Panc1 (cell line): ENCODE measurements at regions not wholly inside any gene's neighbourhood (a gene's known extent, or its start where the extent isn't known, plus 50 kb on each side); places are given as distances from the start of the nearest gene placed in this dataset.
A peak's percentile ranks its signal among the peaks of the same experiment; 100 is the strongest.
"Not testable (repeated sequence)": the region's sequence is repeated elsewhere in the genome, so short reads cannot be mapped to it uniquely, and the experiment has no call there.

Source experiments
- ATAC-seq: fragments of 200-7000 bp; cut with Tn5 transposase; 2 replicates; pipeline ENCODE4 v1.9.1; 2020; ENCODE audit warnings: mild to moderate bottlenecking, moderate library complexity
- BruUV-seq: library from RNA; stranded (reverse); fragments of 400-500 nt; replicated peaks from 2 replicates; lab custom pipeline; 2021; lab: Mats Ljungman, UMichigan
- CTCF ChIA-PET: fragments of 300-600 bp; sonication (Branson Sonifier 250); formaldehyde crosslinking; loops from one replicate; lab custom pipeline; 2022; ENCODE audit warnings: antibody characterized with exemption; lab: Charles Lee
- POLR2A ChIA-PET: fragments of 300-600 bp; sonication (Branson Sonifier 250); formaldehyde crosslinking; loops from one replicate; lab custom pipeline; 2022; ENCODE audit warnings: antibody characterized with exemption; lab: Charles Lee
- DNase-seq: peaks from one replicate; pipeline ENCODE4 v3.0.0-alpha.2; 2010; ENCODE audit warnings: low read depth, low spot score
- H3K27ac ChIP-seq: 2 replicates; pipeline ENCODE4 v1.5.1; 2011; ENCODE audit warnings: mild to moderate bottlenecking, low read length, inconsistent platforms
- H3K27me3 ChIP-seq: fragments of 200-500 bp; sonication (Bioruptor generic); 2 replicates; pipeline ENCODE4 v1.6.0; 2014; ENCODE audit warnings: low read length, inconsistent platforms; ENCODE audit not compliant: control insufficient read depth, insufficient read depth
- H3K36me3 ChIP-seq: fragments of 200-500 bp; sonication (Bioruptor generic); 2 replicates; pipeline ENCODE4 v1.5.1; 2014; ENCODE audit warnings: inconsistent platforms, mild to moderate bottlenecking, low read length, moderate library complexity; ENCODE audit not compliant: control insufficient read depth, insufficient read depth
- H3K4me1 ChIP-seq: 2 replicates; pipeline ENCODE4 v1.5.1; 2011; ENCODE audit warnings: inconsistent platforms, mild to moderate bottlenecking, low read length, moderate library complexity; ENCODE audit not compliant: control insufficient read depth, insufficient read depth
- H3K4me3 ChIP-seq, 2 experiments: 2 replicates each; pipeline ENCODE4 v1.5.1; 2011 to 2012; ENCODE audit warnings: low read depth in 2 of 2, low read length in 2 of 2, mild to moderate bottlenecking in 2 of 2, inconsistent platforms in 1 of 2, moderate library complexity in 1 of 2
- H3K9me3 ChIP-seq: fragments of 200-500 bp; sonication (Bioruptor generic); 2 replicates; pipeline ENCODE4 v1.5.1; 2014; ENCODE audit warnings: low read depth, mild to moderate bottlenecking, inconsistent platforms, low read length, moderate library complexity; ENCODE audit not compliant: control insufficient read depth, insufficient read depth
- CTCF ChIP-seq: fragments of 450-650 bp; IDR thresholded peaks from 2 replicates; pipeline ENCODE4 v1.5.1; 2017; ENCODE audit warnings: mild to moderate bottlenecking
- POLR2AphosphoS5 ChIP-seq: IDR thresholded peaks from 2 replicates; pipeline ENCODE4 v1.6.1; 2012; ENCODE audit warnings: mild to moderate bottlenecking, low read depth, low read length, moderate library complexity
- REST ChIP-seq, 2 experiments: IDR thresholded peaks; 2 replicates each; pipeline ENCODE4 v1.6.1; 2011 to 2012; ENCODE audit warnings: low read depth in 2 of 2, control low read depth in 1 of 2, low read length in 1 of 2, mild to moderate bottlenecking in 1 of 2, moderate library complexity in 1 of 2; ENCODE audit not compliant: insufficient read depth in 1 of 2
- SIN3A ChIP-seq: IDR thresholded peaks from 2 replicates; pipeline ENCODE4 v1.6.1; 2012; ENCODE audit warnings: low read depth, mild to moderate bottlenecking, low read length, moderate library complexity, borderline replicate concordance; ENCODE audit not compliant: insufficient read depth
- TCF7L2 ChIP-seq: IDR thresholded peaks from 2 replicates; pipeline ENCODE4 v1.6.1; 2011; ENCODE audit warnings: mild to moderate bottlenecking, low read depth, low read length, inconsistent platforms
- in situ Hi-C: cut with HindIII; loops from 2 replicates; pipeline ENCODE4 v1.10.0; 2016; ENCODE audit warnings: low sequenced_read_pairs, low pct_unique_long_range_greater_than_20kb
- intact Hi-C: fragments of 100-400 bp; cut with micrococcal nuclease; formaldehyde crosslinking; loops from one replicate; pipeline ENCODE4 v1.10.0; 2022; ENCODE audit not compliant: unreplicated experiment

- Histone ChIP-seq H3K27ac (no peak overlapping the region), H3K4me3 (no peak overlapping the region), H3K9me3 (no peaks in the 10 kb centered on the region), H3K4me1 (no peaks in the 10 kb centered on the region), H3K36me3 (no peaks in the 10 kb centered on the region), H3K27me3 (peaks cover 3% of the 10 kb centered on the region; the same call in 1 of the 2 replicates)
- ChIA-PET CTCF (no interaction called here), POLR2A (no interaction called here)
- BruUV-seq: no TSS peak
- in situ Hi-C loops (no loop called here), intact Hi-C loops (no loop called here)
- no peak for TF ChIP-seq CTCF
- no peak for TF ChIP-seq REST (IDR thresholded peaks at IDR 0.05; ENCODE audit: insufficient read depth in 1 of 2, low read depth in 2 of 2, low read length in 1 of 2)
- no peak for TF ChIP-seq SIN3A
- TF ChIP-seq TCF7L2: no peak
- TF ChIP-seq POLR2AphosphoS5: no peak
- ATAC-seq (no peak), DNase-seq (peak; percentile 67)
Measured at GRCh38 chr1:221858818-221859611, 117.1 kb upstream of the DUSP10 start.

GRCh38 chr1:221857094-221857444 is 115.2 kb upstream of the DUSP10 start:
- H3K4me1 ChIP-seq, CTCF ChIA-PET, DNase-seq, in situ Hi-C loops, H3K4me3 ChIP-seq, POLR2A ChIA-PET, H3K27me3 ChIP-seq, H3K27ac ChIP-seq, H3K9me3 ChIP-seq, ATAC-seq, intact Hi-C loops, BruUV-seq, H3K36me3 ChIP-seq: not testable (repeated sequence)
- peak; percentile 66 for TF ChIP-seq CTCF
